ENCODE measurements at regions not wholly inside any gene's neighbourhood (a gene's known extent, or its start where the extent isn't known, plus 50 kb on each side); places are given as distances from the start of the nearest gene placed in this dataset.

DNA sequence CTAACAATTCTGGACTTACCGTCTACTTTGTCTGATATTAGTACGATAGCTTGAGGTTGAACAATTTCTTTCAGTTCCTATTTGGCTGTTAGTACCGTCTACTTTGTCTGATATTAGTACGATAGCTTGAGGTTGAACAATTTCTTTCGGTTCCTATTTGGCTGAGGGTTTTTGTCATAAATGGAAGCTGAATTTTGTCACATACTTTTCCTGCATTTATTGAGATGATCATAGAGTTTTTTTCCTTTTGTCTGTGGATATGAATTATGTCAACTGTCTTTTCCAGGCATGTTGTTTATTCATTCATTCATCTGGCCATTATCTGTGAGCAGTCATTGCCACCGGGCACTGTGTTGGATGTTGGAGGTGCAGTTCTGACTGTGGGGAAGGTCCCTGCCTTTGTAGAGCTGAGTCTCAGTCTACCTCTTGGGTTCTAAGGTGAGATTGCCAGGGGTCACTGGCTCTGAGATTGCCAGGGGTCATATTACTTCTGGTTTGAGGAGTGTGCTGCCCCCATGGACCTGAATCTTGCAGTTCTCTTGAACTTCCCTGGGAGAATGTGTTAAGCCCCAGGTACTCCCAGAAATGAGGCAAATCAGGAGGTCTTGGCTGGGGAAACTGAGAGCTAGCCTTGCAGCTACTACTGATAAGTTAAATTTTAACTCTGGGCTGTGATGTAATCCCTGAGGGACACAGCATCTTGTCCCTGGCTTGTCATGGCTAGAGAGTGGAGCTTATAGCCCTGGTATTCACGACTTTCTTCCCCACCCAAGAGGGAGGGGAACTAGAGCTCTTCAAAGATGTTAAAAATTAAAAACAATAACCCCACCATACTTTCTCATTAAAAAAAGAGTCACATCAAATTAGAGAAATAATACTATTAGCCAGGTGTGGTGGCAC is 89.1 kb upstream of the MBOAT2 start:
- peak; percentile 92 for ATAC-seq
- RAD21 ChIA-PET (ENCODE audit: unreplicated experiment): interaction anchor here (0.7 to 3.0 kb wide), 33 partner anchors 8 to 573 kb away, joined by 3 to 52 read pairs (median 4); partner anchors contain the start of genes ID2 and MBOAT2
- Histone ChIP-seq H3K36me3 (ENCODE audit: control insufficient read depth in 2 of 2, insufficient read depth in 2 of 2, low read length in 1 of 2) (no peaks in the 10 kb centered on the region), H3K9me3 (replicated peaks; ENCODE audit: control insufficient read depth, insufficient read depth, low read length) (no peaks in the 10 kb centered on the region), H2AFZ (ENCODE audit: control insufficient read depth, low read depth, low read length) (no peak overlapping the region), H3K9ac (ENCODE audit: control insufficient read depth, insufficient read depth, low read length) (peak overlapping the region; percentile 51; the same call in 1 of the 2 replicates), H3K79me2 (ENCODE audit: control insufficient read depth, insufficient read depth, low read length) (no peaks in the 10 kb centered on the region), H3K4me2 (ENCODE audit: control insufficient read depth, insufficient read depth) (peak overlapping the region; percentile 62), H3K27me3 (replicated peaks in 1 of 2; ENCODE audit: control insufficient read depth in 2 of 2, insufficient read depth in 2 of 2, low read length in 1 of 2) (no peaks in the 10 kb centered on the region), H4K20me1 (ENCODE audit: control insufficient read depth, insufficient read depth) (no peaks in the 10 kb centered on the region), H3K4me3 (peak overlapping the region; percentile 44; the same call in 1 of the 2 replicates), H3K4me1 (ENCODE audit: control insufficient read depth, insufficient read depth, low read length) (peaks cover 14% of the 10 kb centered on the region), H3K27ac (ENCODE audit: control insufficient read depth, insufficient read depth) (peak overlapping the region; percentile 57)
- POLR2A ChIA-PET: interaction anchor here (0.7 to 2.4 kb wide), 7 partner anchors 8 to 250 kb away, joined by 3 to 10 read pairs (median 6); partner anchors contain the start of gene MBOAT2
- no TSS peak for BruUV-seq (replicated peaks)
- intact Hi-C loops (cut with micrococcal nuclease; ENCODE audit: unreplicated experiment) (loop anchor here (2.0 to 5.0 kb wide), 3 partner anchors 40 to 105 kb away; partner anchors contain the start of gene MBOAT2), in situ Hi-C loops (cut with MboI) (no loop called here)
- CTCF ChIA-PET: interaction anchor here (0.5 to 3.0 kb wide), 19 partner anchors 8 to 891 kb away, joined by 3 to 28 read pairs (median 4); no protein-coding TSS in a partner anchor
- WGBS (ENCODE audit: insufficient coverage, insufficient replicate concordance, low lambda C conversion rate, missing lambda C conversion rate): under 1% methylated on average over 7 of the region's 7 CpGs
- FAIRE-seq: peak; percentile 97
- peak; percentile 63 for DNase-seq (ENCODE audit: low read depth, low spot score)
- SMC1A ChIA-PET (ENCODE audit: uncharacterized antibody, unreplicated experiment): interaction anchor here (0.6 to 4.3 kb wide), 31 partner anchors 8 to 399 kb away, joined by 3 to 36 read pairs (median 4); partner anchors contain the start of gene KIDINS220
- peak; percentile 90 for TF ChIP-seq SPI1 (IDR thresholded peaks at IDR 0.05; ENCODE audit: borderline replicate concordance, insufficient read depth, low read depth, low read length)
- no peak for TF ChIP-seq PAX5 (IDR thresholded peaks at IDR 0.05; ENCODE audit: borderline replicate concordance, low read depth, low read length)
- TF ChIP-seq, protein P1, sequence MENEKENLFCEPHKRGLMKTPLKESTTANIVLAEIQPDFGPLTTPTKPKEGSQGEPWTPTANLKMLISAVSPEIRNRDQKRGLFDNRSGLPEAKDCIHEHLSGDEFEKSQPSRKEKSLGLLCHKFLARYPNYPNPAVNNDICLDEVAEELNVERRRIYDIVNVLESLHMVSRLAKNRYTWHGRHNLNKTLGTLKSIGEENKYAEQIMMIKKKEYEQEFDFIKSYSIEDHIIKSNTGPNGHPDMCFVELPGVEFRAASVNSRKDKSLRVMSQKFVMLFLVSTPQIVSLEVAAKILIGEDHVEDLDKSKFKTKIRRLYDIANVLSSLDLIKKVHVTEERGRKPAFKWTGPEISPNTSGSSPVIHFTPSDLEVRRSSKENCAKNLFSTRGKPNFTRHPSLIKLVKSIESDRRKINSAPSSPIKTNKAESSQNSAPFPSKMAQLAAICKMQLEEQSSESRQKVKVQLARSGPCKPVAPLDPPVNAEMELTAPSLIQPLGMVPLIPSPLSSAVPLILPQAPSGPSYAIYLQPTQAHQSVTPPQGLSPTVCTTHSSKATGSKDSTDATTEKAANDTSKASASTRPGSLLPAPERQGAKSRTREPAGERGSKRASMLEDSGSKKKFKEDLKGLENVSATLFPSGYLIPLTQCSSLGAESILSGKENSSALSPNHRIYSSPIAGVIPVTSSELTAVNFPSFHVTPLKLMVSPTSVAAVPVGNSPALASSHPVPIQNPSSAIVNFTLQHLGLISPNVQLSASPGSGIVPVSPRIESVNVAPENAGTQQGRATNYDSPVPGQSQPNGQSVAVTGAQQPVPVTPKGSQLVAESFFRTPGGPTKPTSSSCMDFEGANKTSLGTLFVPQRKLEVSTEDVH (IDR thresholded peaks at IDR 0.05; ENCODE audit: low read depth, partially characterized antibody): no peak
- TF ChIP-seq, protein P2, sequence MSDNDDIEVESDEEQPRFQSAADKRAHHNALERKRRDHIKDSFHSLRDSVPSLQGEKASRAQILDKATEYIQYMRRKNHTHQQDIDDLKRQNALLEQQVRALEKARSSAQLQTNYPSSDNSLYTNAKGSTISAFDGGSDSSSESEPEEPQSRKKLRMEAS (IDR thresholded peaks at IDR 0.05; ENCODE audit: low read depth, low read length): no peak
- no peak for TF ChIP-seq SMAD5 (IDR thresholded peaks at IDR 0.05; ENCODE audit: low read depth)
- TF ChIP-seq GABPA (IDR thresholded peaks at IDR 0.05; ENCODE audit: low read depth): no peak
- TF ChIP-seq BMI1 (IDR thresholded peaks at IDR 0.05; ENCODE audit: borderline replicate concordance): peak; percentile 79
- TF ChIP-seq JUNB (IDR thresholded peaks at IDR 0.05): peak; percentile 77
- TF ChIP-seq, protein P3, sequence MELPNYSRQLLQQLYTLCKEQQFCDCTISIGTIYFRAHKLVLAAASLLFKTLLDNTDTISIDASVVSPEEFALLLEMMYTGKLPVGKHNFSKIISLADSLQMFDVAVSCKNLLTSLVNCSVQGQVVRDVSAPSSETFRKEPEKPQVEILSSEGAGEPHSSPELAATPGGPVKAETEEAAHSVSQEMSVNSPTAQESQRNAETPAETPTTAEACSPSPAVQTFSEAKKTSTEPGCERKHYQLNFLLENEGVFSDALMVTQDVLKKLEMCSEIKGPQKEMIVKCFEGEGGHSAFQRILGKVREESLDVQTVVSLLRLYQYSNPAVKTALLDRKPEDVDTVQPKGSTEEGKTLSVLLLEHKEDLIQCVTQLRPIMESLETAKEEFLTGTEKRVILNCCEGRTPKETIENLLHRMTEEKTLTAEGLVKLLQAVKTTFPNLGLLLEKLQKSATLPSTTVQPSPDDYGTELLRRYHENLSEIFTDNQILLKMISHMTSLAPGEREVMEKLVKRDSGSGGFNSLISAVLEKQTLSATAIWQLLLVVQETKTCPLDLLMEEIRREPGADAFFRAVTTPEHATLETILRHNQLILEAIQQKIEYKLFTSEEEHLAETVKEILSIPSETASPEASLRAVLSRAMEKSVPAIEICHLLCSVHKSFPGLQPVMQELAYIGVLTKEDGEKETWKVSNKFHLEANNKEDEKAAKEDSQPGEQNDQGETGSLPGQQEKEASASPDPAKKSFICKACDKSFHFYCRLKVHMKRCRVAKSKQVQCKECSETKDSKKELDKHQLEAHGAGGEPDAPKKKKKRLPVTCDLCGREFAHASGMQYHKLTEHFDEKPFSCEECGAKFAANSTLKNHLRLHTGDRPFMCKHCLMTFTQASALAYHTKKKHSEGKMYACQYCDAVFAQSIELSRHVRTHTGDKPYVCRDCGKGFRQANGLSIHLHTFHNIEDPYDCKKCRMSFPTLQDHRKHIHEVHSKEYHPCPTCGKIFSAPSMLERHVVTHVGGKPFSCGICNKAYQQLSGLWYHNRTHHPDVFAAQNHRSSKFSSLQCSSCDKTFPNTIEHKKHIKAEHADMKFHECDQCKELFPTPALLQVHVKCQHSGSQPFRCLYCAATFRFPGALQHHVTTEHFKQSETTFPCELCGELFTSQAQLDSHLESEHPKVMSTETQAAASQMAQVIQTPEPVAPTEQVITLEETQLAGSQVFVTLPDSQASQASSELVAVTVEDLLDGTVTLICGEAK (IDR thresholded peaks at IDR 0.05; ENCODE audit: borderline replicate concordance): no peak
- no peak for TF ChIP-seq SIN3A (IDR thresholded peaks at IDR 0.05; ENCODE audit: low read depth, low read length)
